Hippocampal formation (tissue), 2 donors: ENCODE measurements at regions not wholly inside any gene's neighbourhood (a gene's known extent, or its start where the extent isn't known, plus 50 kb on each side); places are given as distances from the start of the nearest gene placed in this dataset.
"Not testable (repeated sequence)": the region's sequence is repeated elsewhere in the genome, so short reads cannot be mapped to it uniquely, and the experiment has no call there.

Source experiments
- DNase-seq, 2 donors: peaks; one replicate each; lab custom pipeline; 2025; lab: John Stamatoyannopoulos, UW

- no peak for DNase-seq
Measured at GRCh38 chr5:82644766-82645165, 366.6 kb upstream of the RPS23 start.

DNA sequence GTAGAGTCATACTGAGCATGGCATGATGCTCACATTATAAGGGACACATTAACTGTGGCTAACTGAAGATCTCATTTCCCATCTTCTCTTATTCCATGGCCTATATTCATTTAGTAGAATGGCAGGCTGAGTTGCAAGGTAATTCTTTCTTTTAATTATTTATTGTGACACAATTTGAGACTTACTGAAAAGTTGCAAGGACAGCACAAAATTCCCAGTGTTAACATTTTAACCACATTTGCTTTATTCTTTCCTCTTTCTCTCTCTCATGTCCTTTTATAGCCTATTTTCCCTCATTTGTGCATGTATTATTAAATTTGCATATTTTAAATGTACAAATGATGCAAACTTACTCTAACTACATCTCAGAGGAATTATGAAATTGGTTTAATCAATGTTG, 366.1 kb upstream of the RPS23 start:
- DNase-seq, result no peak

DNA sequence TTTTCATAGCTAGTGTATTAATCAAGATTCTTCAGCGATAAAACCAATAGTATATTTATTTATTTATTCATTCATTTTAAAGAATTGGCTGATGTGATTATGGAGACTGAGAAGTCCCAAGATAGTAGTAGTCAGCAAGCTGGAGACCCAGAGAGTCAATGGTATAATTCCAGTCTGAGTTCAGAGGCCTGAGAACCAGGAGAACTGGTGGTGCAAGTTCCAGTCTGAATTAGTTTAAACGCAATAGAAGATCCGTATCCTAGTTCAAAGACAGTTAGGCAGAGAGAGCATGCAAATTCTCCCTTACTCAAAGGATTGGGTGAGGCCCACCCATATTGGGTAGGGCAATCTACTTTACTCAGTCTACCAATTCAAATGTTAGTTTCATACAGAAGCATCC, 364.2 kb upstream of the RPS23 start:
- no peak for DNase-seq

DNA sequence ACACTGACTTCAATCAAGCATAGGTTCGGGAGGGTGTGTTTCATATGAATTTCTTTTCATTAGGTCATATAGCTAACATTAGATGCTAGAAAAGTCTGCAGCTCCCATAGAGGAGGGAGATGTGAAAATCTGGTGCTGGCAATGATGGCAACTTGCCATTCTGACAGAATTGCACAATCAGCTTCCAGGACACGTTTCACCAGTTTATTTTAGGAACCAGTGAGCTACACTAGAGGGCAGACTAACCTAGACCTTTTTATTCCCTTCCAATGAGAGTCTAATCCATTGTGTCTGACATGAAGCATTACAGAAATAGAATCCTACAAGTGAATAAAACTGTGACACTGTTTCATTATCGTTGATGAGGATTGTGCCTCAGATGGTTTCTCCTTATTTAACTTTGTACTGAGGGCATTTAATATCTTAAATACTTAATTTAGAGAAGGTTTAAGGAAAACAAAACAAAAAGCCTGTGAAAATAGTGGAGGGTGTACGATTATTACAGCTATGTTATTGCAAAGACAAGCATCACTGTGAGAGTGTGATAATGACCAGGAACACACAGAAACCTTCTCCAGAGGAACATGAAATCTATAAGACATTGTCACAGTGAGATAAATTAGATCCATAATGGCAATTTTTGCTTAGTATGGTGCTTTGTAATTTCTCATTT, 363.3 kb upstream of the RPS23 start:
- peak; percentile 62 to 93 for DNase-seq

- peak in 1 of 2 donors; percentile 47 for DNase-seq
Measured at GRCh38 chr5:82640916-82641315, 362.8 kb upstream of the RPS23 start.

DNA sequence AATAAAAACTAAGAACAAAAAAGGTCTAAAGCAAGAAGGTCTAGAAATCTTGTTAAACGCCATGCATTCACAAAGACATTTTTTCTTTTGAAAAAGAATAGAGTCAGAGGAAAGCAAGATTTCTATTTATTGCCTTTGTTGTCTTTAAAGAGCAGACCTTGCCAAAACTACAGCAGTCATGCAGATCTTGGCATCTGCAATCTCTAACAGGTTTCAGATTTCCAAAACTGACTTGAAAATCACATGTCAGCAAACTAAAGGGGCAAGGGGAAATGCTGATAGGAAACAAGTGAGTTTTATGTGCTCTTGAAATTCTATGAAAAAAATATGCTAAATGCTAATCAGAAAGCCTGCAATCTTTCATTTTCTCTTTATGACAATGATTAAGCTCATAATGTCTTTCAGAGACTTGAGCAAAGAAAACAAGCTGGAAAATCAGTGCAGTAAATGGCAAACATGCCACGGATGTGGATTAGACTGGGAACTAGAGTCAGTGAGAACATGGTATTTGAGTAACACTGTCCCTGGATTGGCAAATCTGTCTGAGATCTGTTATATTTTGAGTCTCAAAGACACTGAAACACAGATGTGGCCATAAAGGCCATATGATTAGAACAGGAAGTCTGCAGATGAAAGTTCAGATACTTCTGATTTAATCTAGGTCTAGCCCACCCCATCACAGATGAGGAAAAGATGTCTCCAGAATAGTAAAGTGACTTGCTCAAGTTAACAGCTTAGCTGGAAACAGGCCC, 361.4 kb upstream of the RPS23 start:
- no peak for DNase-seq

DNA sequence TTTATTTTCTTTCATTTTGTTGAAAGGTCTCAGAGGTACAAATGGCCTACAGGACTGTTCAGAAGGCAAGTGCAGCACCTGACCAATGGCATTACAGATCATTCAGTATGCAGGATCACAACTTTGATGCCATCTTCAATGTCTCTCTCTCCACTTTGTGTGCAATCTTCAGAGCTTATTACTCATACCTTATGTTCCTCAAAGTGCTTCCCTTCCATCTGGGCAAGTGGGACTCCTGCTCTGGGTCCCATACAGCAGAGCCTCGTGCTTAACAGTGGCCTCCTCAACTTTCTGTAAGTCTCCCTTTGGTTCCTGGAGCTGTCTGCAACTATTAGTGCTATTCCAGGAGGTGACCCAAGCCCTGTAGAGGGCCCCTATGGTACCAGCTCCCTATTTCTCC, 358.4 kb upstream of the RPS23 start:
- DNase-seq, result no peak

DNA sequence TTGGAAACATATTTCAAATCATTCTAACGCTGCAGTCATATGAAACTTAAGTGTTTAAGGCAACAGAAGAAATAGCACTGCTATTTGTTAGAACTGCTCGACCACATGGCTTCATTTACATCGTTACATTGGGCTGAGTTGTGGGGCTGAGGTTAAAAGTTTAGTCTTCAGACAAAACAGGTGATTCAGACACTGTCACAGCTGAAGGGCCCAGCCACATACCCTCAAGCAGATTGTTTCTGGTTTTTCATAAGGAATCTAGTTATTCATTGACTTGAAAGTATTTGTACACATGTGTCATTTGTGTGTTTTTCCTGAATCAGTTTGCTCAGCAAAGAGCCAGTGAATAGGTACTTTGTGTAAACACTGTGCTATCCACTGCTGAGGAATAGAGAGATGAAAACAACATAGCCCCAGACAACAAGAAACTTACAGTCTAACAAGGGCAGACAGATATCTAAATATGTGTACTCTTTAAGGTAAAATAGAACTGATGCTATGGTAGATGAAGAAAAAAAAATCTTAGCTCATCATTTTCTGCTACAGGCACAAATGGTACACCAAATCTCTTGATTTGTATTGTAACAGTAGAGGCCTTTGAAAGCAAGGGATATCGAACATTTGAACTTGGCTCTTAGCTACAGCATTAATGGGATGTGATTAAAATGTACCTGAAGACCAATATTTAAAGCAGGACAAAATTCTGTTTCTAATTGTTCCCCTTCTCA, 357.6 kb upstream of the RPS23 start:
- DNase-seq, result no peak

DNA sequence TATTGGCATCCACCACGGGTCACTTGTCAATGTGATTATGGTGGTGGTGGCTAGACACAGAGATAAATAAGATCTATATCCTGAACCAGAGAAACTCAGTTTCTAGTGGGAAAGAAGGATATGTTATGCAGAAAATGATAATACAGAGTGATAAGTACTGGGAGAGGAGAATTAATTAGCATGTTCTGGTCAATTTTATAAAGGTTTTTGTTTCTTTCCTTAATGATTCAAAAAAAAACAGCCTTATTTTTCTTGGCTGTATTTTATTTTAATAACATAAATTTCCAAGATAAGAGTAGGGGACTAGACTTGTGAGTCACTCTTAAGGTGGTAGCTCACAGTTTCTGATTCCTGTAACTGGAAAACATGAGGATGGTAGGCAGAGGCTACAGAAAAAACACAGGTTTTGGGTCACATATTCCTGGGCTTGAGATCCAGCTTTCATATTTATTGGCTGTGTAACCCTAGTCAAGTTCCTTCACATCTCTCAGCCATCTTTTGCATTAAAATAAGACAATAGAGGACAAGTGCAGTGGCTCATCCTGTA, 350.3 kb upstream of the RPS23 start:
- no peak for DNase-seq

DNA sequence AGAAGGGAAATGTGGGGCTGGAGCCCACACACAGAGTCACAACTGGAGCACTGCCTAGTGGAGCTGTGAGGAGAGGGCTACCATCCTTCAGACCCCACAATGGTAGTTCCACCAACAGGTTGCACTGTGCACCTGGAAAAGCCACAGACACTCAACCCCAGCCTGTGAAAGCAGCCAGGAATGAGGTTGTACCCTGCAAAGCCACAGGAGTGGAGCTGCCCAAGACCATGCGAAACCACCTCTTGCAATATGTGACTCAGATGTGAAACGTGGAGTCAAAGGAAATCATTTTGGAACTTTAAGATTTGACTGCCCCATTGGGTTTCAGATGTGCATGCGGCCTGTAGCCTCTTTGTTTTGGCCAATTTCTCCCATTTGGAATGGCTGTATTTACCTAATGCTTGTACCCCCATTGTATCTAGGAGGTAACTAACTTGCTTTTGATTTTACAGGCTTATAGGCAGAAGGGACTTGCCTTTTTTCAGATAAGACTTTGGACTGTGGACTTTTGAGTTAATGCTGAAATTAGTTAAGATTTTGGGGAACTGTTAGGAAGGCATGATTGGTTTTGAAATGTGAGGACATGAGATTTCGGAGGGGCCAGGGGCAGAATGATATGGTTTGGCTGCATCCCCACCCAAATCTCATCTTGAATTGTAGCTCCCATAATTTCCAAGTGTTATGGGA, 348.9 kb upstream of the RPS23 start:
- not testable (repeated sequence) for DNase-seq

DNA sequence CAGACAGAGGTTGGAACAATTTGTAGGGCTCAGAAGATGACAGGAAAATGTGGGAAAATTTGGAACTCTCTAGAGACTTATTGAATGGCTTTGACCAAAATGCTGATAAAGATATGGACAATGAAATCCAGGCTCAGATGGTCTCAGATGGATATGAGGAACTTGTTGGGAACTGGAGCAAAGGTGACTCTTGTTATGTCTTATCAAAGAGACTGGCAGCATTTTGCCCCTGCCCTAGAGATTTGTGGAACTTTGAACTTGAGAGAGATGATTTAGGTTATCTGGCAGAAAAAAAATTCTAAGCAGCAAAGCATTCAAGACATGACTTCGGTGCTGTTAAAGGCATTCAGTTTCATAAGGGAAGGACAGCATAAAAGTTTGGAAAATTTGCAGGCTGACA, 347.9 kb upstream of the RPS23 start:
- not testable (repeated sequence) for DNase-seq

GRCh38 chr5:82624062-82624461, 345.9 kb upstream of the RPS23 start:
- no peak for DNase-seq

- DNase-seq, result no peak
Measured at GRCh38 chr5:82622711-82623514, 344.8 kb upstream of the RPS23 start.

GRCh38 chr5:82622205-82622604, 344.1 kb upstream of the RPS23 start:
- DNase-seq, result no peak

DNA sequence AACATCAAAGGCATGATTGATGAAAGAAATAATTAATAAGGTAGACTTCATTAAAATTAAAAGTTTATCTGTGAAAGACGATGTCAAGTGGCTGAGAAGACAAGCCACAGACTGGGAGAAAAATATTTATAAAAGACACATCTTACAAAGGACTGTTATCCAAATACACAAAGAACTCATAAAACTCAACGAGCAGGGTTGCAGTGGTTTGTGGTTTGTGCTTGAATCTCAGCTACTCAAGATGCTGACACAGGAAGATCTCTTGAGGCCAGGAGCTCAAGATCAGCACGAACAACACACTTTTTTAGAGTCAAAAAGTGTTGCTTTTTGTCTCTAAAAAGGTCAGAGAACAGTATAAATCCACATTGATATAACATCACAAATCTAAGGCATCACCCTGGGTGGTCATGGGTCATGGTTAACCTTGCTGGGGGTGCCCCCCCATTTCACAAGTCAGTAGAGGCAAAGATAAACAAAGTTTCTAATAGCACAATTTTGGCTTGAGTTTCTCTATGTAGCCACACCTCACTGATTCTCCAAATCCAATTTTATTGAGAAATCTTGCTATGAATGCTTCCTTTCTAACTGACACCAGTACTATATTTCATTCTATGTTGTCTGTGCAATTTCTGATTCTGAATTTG, 342.9 kb upstream of the RPS23 start:
- no peak for DNase-seq

DNA sequence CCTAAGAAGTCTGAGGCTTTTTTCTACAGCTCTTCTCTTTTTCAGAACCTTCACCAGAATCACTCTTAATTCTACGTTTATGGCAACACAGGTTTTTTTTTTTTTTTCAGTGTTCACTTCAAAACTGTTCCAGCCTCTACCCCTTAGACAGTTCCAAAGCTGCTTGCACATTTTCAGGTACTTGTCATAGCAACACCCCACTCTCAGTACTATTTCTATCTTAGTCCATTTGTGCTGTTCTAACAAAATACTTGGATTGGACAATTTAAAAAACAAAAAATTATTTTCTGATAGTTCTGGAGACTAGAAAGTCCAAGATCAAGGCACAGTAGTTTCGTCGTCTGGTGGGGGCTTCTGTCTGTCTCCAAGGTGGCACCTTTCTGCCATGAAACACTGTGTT, 340.9 kb upstream of the RPS23 start:
- no peak for DNase-seq

GRCh38 chr5:82614706-82615105, 336.6 kb upstream of the RPS23 start:
- no peak for DNase-seq

DNA sequence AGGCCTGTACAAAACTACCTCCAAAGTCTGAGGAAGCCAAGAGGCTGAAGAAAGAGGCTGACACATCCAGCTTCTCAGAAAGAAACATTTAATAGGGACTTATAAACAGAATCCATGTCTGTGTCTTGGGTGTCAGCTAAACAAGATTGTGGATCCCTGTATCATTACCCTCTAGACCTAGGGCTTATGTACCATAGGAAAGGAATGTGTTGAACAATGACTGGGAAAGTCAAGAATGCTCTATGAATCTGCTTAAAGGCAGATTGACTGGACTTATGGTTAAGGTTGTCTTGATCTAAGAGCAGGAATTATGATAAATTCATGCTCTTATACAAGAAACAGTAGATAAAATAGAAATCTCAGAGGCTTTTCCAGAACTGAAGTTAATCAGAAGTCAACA, 335.7 kb upstream of the RPS23 start:
- DNase-seq, result no peak

- DNase-seq, result no peak
Measured at GRCh38 chr5:82610686-82611085, 332.5 kb upstream of the RPS23 start.

GRCh38 chr5:82605441-82605973, 327.4 kb upstream of the RPS23 start:
- no peak for DNase-seq
